Hepatic stellate cell (primary cell): ENCODE measurements at regions not wholly inside any gene's neighbourhood (a gene's known extent, or its start where the extent isn't known, plus 50 kb on each side); places are given as distances from the start of the nearest gene placed in this dataset.

Experiments
- DNase-seq: peaks from one replicate; pipeline ENCODE4 v3.0.0; 2011; ENCODE audit warnings: low spot score

DNA sequence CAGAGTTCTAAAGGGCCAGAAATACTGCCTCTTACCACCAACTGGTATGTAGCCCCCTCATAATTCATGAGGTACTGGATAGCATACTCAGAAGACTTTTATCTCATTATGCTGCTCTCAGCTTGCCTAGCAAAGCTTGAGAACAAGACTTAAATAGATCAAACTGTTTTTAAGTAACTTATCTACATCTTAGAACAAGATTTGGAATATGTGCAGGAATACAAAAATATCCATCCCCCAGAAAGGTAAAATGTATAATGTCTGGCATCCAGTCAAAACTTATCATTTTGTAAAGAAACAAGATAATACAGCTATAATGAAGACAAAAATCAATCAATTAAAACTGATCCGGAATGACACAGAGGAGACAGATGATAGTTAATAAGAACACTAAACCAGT lies 400.4 kb upstream of the TGFBR2 start:
- DNase-seq: no peak

DNA sequence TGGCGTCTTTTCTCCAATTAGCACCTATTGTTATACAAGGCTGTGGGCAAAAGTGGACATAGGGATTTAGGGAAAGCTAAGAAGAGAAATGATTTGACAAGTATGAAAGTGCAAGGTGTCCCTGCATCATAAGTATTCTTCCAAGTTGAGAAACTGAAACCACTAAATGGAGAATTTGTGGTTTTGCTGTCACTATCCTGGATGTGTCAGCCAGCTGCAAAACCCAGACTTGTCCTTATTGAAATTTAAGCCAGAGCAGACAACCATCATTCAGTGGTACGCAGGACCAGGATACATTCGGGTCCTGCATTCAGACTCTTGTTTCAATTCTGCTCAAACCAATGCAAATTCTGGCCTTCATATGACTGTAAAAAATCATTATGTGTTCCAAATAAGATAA lies 384.8 kb upstream of the TGFBR2 start:
- no peak for DNase-seq

DNA sequence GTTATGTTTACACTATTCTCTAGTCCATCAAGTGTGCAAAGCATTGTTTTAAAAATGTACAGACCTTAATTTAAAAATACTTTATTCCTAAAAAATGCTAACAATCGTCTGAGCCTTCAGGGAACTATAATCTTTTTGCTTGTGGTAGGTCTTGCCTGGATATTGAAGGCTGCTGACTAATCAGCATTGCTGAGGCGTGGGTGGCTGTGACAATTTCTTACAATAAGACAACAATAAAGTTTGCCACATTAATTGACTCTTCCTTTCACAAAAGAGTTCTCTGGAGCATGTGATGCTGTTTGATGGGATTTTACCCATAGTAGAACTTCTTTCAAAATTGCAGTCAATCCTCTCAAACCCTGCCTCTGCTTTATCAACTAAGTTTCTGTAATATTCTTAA lies 384.0 kb upstream of the TGFBR2 start:
- DNase-seq: no peak

DNA sequence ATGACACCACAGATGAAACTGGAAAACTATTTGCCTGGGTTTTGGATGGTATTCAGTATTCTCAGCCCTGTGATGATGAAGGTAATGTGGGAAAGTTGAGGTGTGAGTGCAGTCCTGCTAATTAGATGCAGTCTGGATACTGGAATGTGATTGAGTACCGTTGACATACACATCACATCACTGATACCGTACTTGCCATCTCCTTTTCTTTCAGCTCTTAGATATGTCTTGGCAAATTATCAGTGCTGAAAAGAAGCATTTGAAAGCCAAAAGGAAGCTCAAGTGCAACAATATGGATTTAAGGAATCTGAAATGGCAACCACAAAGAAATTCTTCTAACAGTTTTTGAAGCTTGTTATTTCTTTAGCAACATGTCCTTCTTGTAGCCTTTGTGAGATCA lies 381.4 kb upstream of the TGFBR2 start:
- no peak for DNase-seq

DNA sequence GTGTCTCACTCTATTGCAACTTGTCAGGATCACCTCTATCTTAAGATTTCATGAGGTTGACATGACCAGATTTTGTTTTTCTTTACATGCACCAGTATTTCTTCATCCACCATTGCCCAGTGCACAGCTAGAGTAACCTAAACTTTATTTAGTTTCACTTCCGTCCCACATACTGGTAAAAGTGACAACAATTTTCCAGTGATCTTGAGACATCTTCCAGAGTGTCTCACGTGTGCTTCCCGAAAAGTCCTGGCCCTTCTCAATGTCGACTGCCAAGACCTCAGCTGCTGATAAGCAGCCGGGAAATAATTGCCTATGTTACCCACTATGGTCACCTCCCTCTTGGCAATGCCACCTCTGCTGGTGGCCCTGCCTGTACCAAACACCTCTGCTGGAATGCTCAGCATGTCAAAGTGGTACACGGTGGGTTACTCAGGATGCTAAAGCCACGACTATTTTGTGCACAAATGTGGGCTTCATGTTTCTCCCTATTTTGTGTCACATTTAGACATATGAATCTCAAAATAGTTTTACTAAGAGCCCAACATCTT lies 379.7 kb upstream of the TGFBR2 start:
- DNase-seq: no peak

DNA sequence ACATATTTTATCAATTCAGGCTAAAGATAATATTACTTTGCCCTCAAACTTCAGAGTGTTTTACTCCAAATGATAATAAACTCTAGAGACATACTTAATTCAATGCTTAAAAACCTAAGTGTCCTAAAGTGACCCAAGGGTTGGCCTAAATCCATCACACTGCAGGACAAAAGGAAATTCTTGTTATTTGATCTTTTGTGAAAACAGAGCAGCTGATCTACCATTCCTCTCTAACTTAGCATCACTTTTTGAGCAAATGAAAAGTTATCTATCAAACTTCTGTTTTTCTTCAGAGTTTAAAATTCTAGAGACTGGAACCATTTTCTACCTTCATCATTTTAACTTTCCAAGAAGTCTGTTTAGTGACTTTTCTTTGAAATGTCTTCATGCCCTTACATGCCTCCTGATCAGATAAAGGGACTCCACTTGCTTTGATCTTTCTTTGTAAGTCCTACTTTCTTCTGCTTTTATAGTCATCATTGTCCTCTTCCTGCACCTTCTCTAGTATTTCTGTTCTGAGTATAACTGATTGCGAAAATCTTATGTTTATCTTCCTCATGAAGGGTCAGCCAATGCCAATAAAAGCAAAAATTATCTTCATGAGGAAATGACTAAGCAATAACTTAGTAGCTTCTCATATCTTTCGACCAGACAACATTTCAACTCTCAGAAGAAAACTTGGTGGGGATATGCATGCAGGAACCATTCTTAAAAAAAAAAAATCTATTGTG lies 378.7 kb upstream of the TGFBR2 start:
- DNase-seq: peak; percentile 38

DNA sequence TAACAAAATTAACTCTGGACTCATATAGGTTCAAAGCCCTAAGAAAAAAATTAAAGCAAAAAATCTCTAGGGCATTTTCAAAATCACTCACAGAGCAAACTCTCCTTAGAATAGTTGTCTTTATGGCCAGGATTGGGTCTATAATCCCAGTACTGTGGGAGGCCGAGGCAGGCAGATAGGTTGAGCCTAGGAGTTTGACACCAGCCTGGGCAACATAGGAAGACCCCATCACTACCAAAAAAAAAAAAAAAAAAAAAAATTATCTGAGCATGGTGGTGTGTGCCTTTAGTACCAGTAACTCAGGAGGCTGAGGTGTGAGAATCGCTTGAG lies 378.1 kb upstream of the TGFBR2 start:
- DNase-seq: no peak

DNA sequence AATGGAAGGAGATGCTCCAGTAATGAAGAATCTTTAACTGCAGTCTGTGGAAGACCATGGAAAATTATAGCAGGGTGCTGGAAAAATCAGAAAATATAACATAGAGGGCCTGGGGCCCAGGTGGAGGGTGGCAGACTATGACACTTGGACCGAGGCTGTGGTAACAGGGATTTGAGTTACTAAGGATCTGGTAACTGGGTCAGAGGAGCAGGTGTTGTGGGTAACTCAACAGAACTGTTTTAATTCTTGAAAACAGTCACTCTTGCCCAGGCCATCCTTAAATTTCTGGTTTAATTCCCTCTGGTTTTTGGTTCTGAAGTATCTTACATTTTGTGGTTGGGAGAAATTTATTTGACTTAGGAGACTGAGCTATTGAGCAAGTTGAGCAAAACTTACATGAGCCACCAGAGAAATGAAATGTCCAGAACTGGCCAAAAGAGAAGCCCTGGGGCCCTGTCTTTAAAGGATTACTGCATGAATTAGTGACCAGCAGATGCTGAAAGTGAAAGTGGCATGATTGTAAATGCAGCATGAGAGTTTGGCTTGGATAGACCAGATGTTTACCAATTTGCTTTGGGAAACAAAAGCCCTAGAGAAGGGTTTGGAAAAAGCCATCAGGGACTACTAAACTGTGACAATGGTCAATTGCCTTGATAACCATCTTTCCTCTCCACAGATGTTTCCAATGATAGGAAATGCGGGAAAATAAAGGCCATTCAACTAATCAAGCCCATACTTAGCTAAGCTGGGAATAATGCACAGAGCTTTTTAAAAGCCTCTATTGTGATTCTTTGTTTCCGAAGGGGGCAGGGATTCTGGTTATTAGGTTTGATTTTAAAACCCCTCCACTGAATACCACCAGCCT lies 374.9 kb upstream of the TGFBR2 start:
- DNase-seq: no peak

DNA sequence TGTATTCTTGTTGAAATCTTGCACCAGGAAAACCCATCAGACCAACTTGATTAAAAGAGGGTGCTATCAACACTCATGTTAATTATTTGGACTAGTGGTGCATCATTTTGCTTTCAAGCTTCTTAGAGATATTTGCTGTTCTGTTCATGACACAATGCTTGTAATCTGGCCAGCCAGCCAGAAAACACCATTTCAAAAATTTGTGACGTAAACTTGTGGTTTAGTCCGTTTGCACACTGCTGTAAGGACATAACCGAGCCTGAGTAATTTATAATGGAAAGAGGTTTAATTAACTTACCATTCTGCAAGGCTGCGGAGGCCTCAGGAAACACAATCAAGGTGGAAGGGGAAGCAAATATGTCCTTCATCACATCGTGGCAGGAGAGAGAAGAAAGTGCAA lies 374.3 kb upstream of the TGFBR2 start:
- no peak for DNase-seq

DNA sequence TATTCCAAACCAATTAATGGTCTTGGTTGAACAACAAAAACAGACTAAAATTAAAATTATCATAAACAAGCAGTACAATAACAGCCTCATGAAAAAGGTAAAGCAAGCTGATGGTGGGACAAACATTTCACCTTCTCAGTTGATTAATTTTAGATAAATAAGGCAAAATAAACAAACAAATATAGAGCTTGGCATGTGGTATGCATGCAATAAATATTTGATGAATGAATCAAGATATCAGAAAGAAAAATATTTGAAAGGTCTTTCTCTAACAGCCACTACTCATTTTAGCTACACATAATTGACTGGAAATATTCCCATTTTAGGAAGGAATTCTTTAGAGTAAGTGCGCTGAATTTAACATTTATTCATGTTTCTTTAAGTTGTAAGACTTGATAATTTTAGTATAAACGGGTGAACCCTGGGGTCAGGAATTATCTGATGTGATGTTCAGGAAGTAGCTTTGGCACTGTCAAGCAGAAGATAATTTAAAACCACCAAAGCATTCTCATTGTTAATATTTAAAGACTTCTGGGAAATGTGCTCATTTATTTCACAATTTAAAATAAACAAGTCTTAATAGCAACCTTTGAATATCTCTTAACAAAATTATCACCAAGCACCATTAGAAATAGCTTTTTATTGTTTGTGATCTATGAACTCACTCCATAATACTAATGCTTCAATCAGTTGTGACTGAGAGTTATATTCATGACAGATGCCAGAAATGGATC lies 372.3 kb upstream of the TGFBR2 start:
- DNase-seq: no peak

DNA sequence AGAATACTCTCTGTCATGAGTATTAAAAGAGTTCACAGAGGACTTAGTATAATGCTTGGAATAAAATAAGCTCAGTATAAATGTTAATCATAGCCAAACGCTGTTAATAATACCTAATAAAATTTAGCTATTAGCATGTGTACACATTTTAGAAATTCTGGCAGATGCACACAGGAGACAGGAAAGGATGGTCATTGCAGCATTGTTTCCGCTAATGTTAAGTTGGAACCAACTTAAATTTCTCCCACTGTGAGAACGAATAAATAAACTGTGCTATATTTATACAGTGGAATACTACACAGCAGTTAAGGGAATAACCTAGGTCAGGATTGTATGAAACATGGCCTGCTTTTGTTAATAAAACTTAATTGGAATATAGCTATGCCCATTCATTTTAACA lies 370.4 kb upstream of the TGFBR2 start:
- no peak for DNase-seq

DNA sequence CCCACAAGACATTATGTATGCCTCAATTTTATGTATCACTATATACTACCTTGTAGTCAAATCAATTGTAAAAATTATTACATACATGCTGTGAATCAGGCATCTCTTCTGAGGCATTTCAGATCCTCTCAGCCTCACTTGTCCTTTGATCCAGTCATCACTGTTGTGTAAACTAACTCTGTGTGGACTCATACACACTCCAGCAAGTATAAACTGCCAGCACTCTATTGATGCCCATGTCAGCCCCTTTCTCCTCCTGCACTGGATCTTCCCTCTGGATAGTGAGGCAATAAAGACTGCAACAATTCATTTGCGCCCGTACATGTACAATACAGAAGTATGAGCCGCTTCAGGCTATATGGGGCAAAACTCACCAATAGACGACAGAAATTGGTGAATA lies 364.7 kb upstream of the TGFBR2 start:
- no peak for DNase-seq

DNA sequence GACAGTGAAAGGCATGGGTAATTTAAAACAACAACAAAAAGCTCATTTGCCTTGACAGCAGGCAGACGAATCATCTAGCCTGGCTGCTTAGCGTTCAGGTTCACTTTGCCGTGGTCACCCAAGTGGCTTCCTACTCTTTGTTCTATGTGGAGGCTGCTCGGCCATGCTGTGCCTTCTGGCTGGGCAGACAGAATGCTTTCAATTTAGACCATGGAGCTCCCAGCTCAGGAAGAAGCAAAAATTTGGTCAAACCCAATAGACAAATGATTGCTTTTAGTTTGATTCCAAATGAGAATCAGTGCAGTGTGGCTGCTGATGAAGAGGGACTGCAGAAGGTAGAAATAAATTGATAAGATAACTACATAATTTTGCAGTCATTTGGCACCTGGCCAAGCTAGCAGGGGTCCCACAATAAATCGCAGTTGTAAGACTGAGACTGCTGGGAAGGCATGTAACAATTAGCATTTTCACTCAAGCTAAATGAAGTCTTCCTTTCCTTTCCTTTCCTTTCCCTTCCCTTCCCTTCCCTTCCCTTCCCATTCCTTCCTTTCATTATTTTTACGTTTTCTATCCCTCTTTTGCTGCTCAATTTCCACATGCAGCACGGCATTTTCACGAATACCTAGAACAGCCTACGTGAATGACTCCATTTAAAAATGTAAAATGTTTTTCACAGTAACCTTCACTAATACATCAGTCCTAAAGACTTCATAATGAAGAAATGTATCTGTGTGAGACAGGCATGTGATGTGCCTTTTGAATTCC lies 360.4 kb upstream of the TGFBR2 start:
- DNase-seq: no peak

DNA sequence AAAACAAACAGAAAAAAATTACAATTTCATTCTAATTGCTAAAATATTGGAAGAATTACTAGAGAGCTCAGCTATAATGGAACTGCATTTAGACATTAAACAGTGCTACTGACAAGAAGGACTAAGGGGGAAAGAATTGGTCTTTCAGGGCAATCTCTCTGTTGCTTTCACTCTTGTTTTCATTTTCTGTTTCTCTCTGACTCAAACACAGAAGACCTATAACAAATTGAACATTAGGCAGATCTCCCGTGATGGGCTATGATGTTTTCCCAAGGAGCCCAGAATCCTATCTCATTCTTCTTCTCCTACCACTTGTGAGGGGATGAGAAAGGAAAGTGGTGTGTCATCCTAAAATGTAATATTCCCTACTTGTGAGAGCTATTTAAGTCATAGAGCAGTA lies 358.0 kb upstream of the TGFBR2 start:
- DNase-seq: no peak

DNA sequence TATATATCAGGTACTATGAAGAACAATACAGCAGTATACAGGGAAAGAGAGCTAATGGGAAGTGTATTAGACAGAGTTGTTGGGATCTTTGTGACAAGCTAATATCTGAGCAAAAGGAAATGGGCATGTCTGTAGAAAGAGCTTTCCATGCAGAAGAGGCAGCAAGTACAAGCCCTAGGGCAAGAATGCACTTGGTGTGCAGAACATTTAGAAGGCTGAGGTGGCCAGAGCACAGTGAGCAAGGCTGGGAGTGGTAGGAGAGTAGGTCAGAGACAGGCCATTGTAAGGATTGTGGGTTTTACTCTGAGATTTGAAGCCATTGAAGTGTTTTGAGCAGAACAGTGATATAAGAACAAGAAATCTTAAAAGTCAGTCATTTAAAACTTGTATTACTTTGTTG lies 353.9 kb upstream of the TGFBR2 start:
- no peak for DNase-seq

DNA sequence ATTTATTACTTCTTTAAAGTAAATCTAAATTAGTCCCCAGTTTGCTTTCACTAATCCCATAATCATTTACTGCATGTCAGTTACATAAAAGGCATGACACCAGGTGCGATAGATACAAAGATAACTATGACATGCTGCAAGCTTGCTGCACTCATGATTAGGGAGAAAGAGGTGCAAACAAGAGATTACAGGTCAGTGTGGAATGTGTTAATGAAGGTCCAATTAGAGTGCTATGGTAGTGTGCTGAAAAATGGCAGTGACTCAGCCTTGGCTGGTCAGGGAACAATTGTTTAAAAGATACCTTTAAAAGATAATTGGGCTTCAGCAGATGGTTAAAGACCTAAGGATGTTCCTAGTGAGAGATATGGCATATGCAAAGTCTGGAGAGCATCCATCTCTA lies 352.6 kb upstream of the TGFBR2 start:
- no peak for DNase-seq

DNA sequence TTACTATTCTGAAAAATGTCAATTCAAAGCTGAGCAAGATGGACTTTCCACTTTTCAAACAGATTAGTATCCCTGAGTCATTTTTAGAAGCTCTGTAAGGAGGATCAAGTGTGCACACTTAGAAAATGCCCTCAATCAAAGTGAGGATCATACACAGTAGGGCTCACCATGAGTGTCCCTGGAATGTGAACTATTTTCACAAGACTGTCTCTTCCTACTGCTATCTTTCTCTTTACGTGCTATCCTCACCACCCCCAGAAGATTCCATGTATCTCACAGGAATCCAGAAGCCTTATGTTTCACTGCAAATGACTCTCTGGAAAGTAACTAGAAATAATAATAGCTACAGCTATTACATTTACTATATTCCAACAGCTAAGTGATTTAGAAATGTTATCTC lies 349.9 kb upstream of the TGFBR2 start:
- no peak for DNase-seq

DNA sequence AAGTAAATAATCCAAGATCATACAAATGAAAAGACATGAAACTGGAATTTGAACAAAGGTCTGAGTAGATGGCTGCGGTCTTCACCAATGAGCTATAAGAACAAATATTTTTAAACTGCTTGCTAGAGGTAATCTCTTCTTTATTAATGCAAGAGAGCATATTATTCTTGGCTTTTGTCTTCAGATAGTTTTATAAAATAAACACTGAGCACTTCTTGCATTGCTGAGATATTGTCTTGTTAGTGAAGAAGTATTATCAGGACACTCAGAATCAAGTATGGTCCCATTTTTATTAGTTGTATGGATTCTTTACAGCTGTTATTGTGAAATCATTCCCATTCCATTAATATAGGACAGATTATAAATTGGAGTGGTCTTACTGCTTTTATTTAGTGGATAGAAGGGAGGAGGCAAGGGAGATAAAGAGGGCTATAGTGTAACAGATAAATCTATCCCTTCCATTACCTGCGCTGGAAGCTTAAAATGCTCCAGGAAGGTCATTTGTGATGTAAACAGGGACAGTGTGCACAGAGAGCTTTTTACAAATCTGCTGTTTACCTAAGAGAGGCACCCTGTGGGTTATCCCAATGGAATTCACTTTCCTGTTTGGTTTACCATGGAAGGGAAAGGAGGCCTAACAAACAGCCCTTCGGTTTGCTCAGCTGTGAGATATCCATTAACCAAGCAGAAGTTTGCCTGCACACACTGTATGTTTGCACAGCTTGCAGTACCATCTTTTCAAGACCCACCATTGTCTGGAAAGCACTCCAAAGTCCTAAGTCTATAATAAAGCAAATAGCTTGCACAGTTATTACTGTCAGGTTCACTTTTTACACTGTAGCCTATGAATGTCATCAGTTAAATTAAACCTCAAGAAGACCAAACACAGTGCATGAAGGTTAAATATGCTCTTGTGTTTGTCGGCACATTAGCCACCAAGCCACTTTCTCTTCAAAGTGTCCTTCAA lies 347.7 kb upstream of the TGFBR2 start:
- no peak for DNase-seq

DNA sequence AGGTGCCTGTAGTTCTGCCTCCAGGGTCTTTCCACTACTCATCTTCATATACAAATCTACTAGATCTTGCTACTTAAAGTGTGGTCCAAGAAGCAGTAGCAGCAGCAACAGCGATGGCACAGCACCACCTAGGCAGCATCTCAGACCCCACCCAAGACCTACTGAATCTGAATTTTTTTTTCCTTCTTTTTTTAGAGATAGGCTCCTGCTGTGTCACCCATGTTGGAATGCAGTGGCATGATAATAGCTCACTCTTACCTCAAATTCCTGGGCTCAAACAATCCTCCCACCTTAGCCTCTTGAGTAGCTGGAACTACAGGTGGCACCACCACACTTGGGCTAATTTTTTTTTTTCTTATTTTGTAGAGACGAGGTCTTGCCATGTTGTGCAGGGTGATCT lies 346.7 kb upstream of the TGFBR2 start:
- no peak for DNase-seq

DNA sequence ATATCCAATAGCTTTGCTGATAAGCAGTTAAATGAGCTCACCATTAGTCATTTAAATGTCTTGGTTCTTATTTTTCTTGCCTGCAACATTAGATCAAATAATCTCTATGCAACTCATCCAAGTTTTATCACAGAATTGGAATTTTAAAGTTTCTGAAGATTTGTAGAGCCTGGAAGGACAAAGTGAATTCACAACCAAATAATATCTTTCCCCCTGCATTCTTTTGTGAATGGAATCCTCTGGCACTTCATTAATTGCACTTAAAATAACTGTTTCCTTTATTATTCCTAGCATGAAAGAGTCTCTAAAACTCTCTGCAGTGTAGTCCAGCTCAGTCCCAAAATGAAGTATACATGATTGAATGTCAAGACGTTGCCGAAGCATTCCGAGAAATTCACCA lies 345.6 kb upstream of the TGFBR2 start:
- DNase-seq: no peak
